HL-60 (cell line): ENCODE measurements at regions not wholly inside any gene's neighbourhood (a gene's known extent, or its start where the extent isn't known, plus 50 kb on each side); places are given as distances from the start of the nearest gene placed in this dataset.

Experiments
- DNase-seq, 2 experiments: peaks; one replicate each; pipeline ENCODE4 v3.0.0-alpha.2; 2010 to 2020; ENCODE audit warnings: low read depth in 1 of 2, low spot score in 1 of 2
- H3K27ac ChIP-seq: fragments of 250-450 bp; sonication (Bioruptor Pico); replicated peaks from 2 replicates; pipeline ENCODE4 v1.5.1; 2020; ENCODE audit warnings: mild to moderate bottlenecking, moderate library complexity
- H3K27me3 ChIP-seq: fragments of 250-450 bp; sonication (Bioruptor Pico); 2 replicates; pipeline ENCODE4 v1.5.1; 2021; ENCODE audit warnings: mild to moderate bottlenecking, moderate library complexity; ENCODE audit not compliant: insufficient read depth, poor library complexity, severe bottlenecking
- H3K4me3 ChIP-seq: replicated peaks from 2 replicates; pipeline ENCODE4 v1.5.1; 2011; ENCODE audit warnings: mild to moderate bottlenecking, control low read depth, low read length; ENCODE audit not compliant: insufficient read depth
- CTCF ChIP-seq: IDR thresholded peaks from one replicate; pipeline ENCODE4 v1.5.1; 2011; ENCODE audit warnings: low read length, control low read depth, inconsistent platforms; ENCODE audit not compliant: insufficient read depth
- GABPA ChIP-seq: IDR thresholded peaks from 2 replicates; pipeline ENCODE4 v1.6.1; 2012; ENCODE audit warnings: low read depth
- POLR2AphosphoS5 ChIP-seq: IDR thresholded peaks from 2 replicates; pipeline ENCODE4 v1.6.1; 2012; ENCODE audit warnings: low read depth
- REST ChIP-seq: IDR thresholded peaks from 2 replicates; pipeline ENCODE4 v1.6.1; 2012; ENCODE audit warnings: low read depth; ENCODE audit not compliant: insufficient replicate concordance
- SPI1 ChIP-seq: IDR thresholded peaks from 2 replicates; pipeline ENCODE4 v1.6.1; 2012; ENCODE audit warnings: low read depth, mild to moderate bottlenecking, borderline replicate concordance

GRCh38 chr10:57165671-57166070, 804.6 kb upstream of the ZWINT start:
- TF ChIP-seq CTCF (no peak), POLR2AphosphoS5 (no peak), GABPA (no peak), SPI1 (no peak), REST (no peak)
- H3K4me3 ChIP-seq: no peak overlapping the region
- no peak for DNase-seq

GRCh38 chr10:57162231-57162630, 801.2 kb upstream of the ZWINT start:
- Histone ChIP-seq H3K27me3 (no peaks in the 10 kb centered on the region), H3K27ac (no peak overlapping the region), H3K4me3 (no peak overlapping the region)
- no peak for DNase-seq
- TF ChIP-seq GABPA: no peak
- TF ChIP-seq CTCF: no peak
- TF ChIP-seq REST: no peak
- TF ChIP-seq POLR2AphosphoS5: no peak
- no peak for TF ChIP-seq SPI1

More at GRCh38 chr10:57165671-57166070, 804.6 kb upstream of the ZWINT start:
- Histone ChIP-seq H3K27ac (no peak overlapping the region), H3K27me3 (no peaks in the 10 kb centered on the region)

- no peak overlapping the region for H3K4me3 ChIP-seq
- no peak for DNase-seq
- H3K27ac ChIP-seq: no peak overlapping the region
- TF ChIP-seq SPI1: no peak
- no peak for TF ChIP-seq POLR2AphosphoS5
- no peak for TF ChIP-seq GABPA
- no peak for TF ChIP-seq CTCF
- TF ChIP-seq REST: no peak
- no peaks in the 10 kb centered on the region for H3K27me3 ChIP-seq
These were observed 800.1 kb upstream of the ZWINT start for GRCh38 chr10:57161157-57161556.
